Brain microvascular endothelial cell (primary cell): ENCODE measurements at regions not wholly inside any gene's neighbourhood (a gene's known extent, or its start where the extent isn't known, plus 50 kb on each side); places are given as distances from the start of the nearest gene placed in this dataset.
A peak's percentile ranks its signal among the peaks of the same experiment; 100 is the strongest.

Experiments used
- DNase-seq: peaks from one replicate; pipeline ENCODE4 v3.0.0-alpha.2; 2020
- H3K27ac ChIP-seq: fragments of 250-450 bp; sonication (Bioruptor Pico); 2 replicates; pipeline ENCODE4 v1.5.1; 2020; ENCODE audit warnings: mild to moderate bottlenecking, moderate library complexity
- H3K27me3 ChIP-seq: fragments of 250-450 bp; sonication (Bioruptor Pico); replicated peaks from 2 replicates; pipeline ENCODE4 v1.5.1; 2020; ENCODE audit warnings: mild to moderate bottlenecking
- H3K36me3 ChIP-seq: fragments of 250-450 bp; sonication (Bioruptor Pico); replicated peaks from 2 replicates; pipeline ENCODE4 v1.5.1; 2020; ENCODE audit warnings: mild to moderate bottlenecking
- H3K4me3 ChIP-seq: 2 replicates; pipeline ENCODE4 v1.5.1; 2011; ENCODE audit warnings: low read depth, mild to moderate bottlenecking, control low read depth, low read length, moderate library complexity
- CTCF ChIP-seq: IDR thresholded peaks from 2 replicates; pipeline ENCODE4 v1.5.1; 2011; ENCODE audit warnings: low read depth, mild to moderate bottlenecking, moderate library complexity, low read length, control low read depth, inconsistent platforms; ENCODE audit errors: missing control alignments
- in situ Hi-C: cut with HindIII; loops from 2 replicates; pipeline ENCODE4 v1.10.0; 2017; ENCODE audit warnings: low sequenced_read_pairs, low pct_ligation_motif_present

GRCh38 chr22:26756675-26757293 is 99.4 kb downstream of the MIAT start:
- no peaks in the 10 kb centered on the region for H3K27me3 ChIP-seq
- in situ Hi-C loops, result no loop called here
- peak; percentile 49 for DNase-seq
- peak overlapping the region; percentile 41 for H3K27ac ChIP-seq
- TF ChIP-seq CTCF, result peak; percentile 79
- peak overlapping the region; percentile 42 for H3K4me3 ChIP-seq
- H3K36me3 ChIP-seq, result no peaks in the 10 kb centered on the region

- in situ Hi-C loops, result no loop called here
- Histone ChIP-seq H3K4me3 (no peak overlapping the region), H3K36me3 (no peaks in the 10 kb centered on the region), H3K27me3 (no peaks in the 10 kb centered on the region), H3K27ac (no peak overlapping the region)
- no peak for DNase-seq
- no peak for TF ChIP-seq CTCF
Measured at GRCh38 chr22:26757496-26757895, 100.1 kb downstream of the MIAT start.

- Histone ChIP-seq H3K27me3 (no peaks in the 10 kb centered on the region), H3K36me3 (no peaks in the 10 kb centered on the region), H3K27ac (no peak overlapping the region), H3K4me3 (no peak overlapping the region)
- no peak for TF ChIP-seq CTCF
- in situ Hi-C loops, result no loop called here
- DNase-seq, result no peak
Measured at GRCh38 chr22:26762503-26763472, 105.4 kb downstream of the MIAT start.

- Histone ChIP-seq H3K27ac (no peak overlapping the region), H3K36me3 (no peaks in the 10 kb centered on the region), H3K4me3 (no peak overlapping the region), H3K27me3 (no peaks in the 10 kb centered on the region)
- DNase-seq, result peak; percentile 20
- in situ Hi-C loops, result no loop called here
- TF ChIP-seq CTCF, result no peak
Measured at GRCh38 chr22:26763633-26764361, 106.4 kb downstream of the MIAT start.

GRCh38 chr22:26766510-26767350 is 109.3 kb downstream of the MIAT start:
- TF ChIP-seq CTCF, result no peak
- in situ Hi-C loops, result no loop called here
- Histone ChIP-seq H3K27me3 (no peaks in the 10 kb centered on the region), H3K27ac (no peak overlapping the region), H3K36me3 (no peaks in the 10 kb centered on the region), H3K4me3 (no peak overlapping the region)
- DNase-seq, result no peak
